ENCODE measurements at regions not wholly inside any gene's neighbourhood (a gene's known extent, or its start where the extent isn't known, plus 50 kb on each side); places are given as distances from the start of the nearest gene placed in this dataset.

GRCh38 chr9:79990536-79990935, 418.8 kb downstream of the TLE4 start:
- TF ChIP-seq HDAC6 (IDR thresholded peaks at IDR 0.05; ENCODE audit: low read depth, low read length) (no peak), ZNF335 (CRISPR knock-in tag; IDR thresholded peaks at IDR 0.05) (no peak), ELK4 (CRISPR knock-in tag; IDR thresholded peaks at IDR 0.05; ENCODE audit: borderline replicate concordance) (no peak), PREB (CRISPR knock-in tag; IDR thresholded peaks at IDR 0.05) (no peak), CTCF (CRISPR knock-in tag; IDR thresholded peaks at IDR 0.05) (no peak)
